Endothelial cell of umbilical vein (primary cell): ENCODE measurements at regions not wholly inside any gene's neighbourhood (a gene's known extent, or its start where the extent isn't known, plus 50 kb on each side); places are given as distances from the start of the nearest gene placed in this dataset.

ENCODE experiments used
- BruUV-seq: library from RNA; stranded (reverse); fragments of 400-500 nt; replicated peaks from 2 replicates; lab custom pipeline; 2021; lab: Mats Ljungman, UMichigan
- CTCF ChIA-PET: fragments of 300-600, 350-600 bp; sonication (Branson Sonifier 250); formaldehyde crosslinking; loops from one replicate; lab custom pipeline; 2021; ENCODE audit warnings: antibody characterized with exemption, inconsistent platforms; lab: Charles Lee
- POLR2A ChIA-PET: fragments of 300-600, 350-600 bp; sonication (Branson Sonifier 250); formaldehyde crosslinking; loops from one replicate; lab custom pipeline; 2021; ENCODE audit warnings: antibody characterized with exemption, inconsistent platforms; lab: Charles Lee
- DNase-seq: peaks from one replicate; pipeline ENCODE4 v3.0.0-alpha.2; 2011; ENCODE audit warnings: low read depth, low spot score
- FAIRE-seq: peaks from 2 replicates; lab custom pipeline; 2011; peaks lifted over from hg19 to GRCh38; lab: Jason Lieb, UNC
- H2AFZ ChIP-seq: 2 replicates; pipeline ENCODE4 v1.6.0; 2012; ENCODE audit warnings: low read depth, low read length, control low read depth, inconsistent platforms
- H3K27ac ChIP-seq: 2 replicates; pipeline ENCODE4 v1.5.1; 2011; ENCODE audit warnings: low read depth, mild to moderate bottlenecking, control low read depth, low read length, moderate library complexity; ENCODE audit not compliant: insufficient read depth
- H3K27me3 ChIP-seq, 2 experiments: 2 replicates each; pipeline versions ENCODE4 v1.6.0 to v1.6.1; 2011; ENCODE audit warnings: low read length in 2 of 2, mixed read lengths in 1 of 2; ENCODE audit not compliant: control insufficient read depth in 2 of 2, insufficient read depth in 2 of 2
- H3K36me3 ChIP-seq, 2 experiments: 2 replicates in 1 of 2; 3 replicates in 1 of 2; pipeline ENCODE4 v1.5.1; 2011; ENCODE audit warnings: low read length in 2 of 2, mild to moderate bottlenecking in 1 of 2, moderate library complexity in 1 of 2; ENCODE audit not compliant: control insufficient read depth in 2 of 2, insufficient read depth in 2 of 2; ENCODE audit errors: extremely low read depth in 1 of 2
- H3K4me1 ChIP-seq: 3 replicates; pipeline ENCODE4 v1.5.1; 2011; ENCODE audit warnings: mild to moderate bottlenecking, low read length; ENCODE audit not compliant: control insufficient read depth, insufficient read depth; ENCODE audit errors: extremely low read depth
- H3K4me2 ChIP-seq: 2 replicates; pipeline ENCODE4 v1.6.1; 2011; ENCODE audit warnings: low read length, control low read depth, mixed read lengths; ENCODE audit not compliant: insufficient read depth
- H3K4me3 ChIP-seq, 3 experiments: fragments of 200-600 bp in 1 of 3; sonication (generic), shearing (Covaris generic) in 1 of 3; replicated peaks in 1 of 3; 2 replicates each; pipeline ENCODE4 v1.5.1; 2011 to 2016; ENCODE audit warnings: control low read depth in 3 of 3, low read length in 3 of 3, mild to moderate bottlenecking in 2 of 3, inconsistent platforms in 1 of 3, low read depth in 1 of 3, moderate library complexity in 1 of 3; ENCODE audit not compliant: insufficient read depth in 1 of 3
- H3K79me2 ChIP-seq: 2 replicates; pipeline ENCODE4 v1.6.0; 2012; ENCODE audit warnings: low read length, inconsistent platforms; ENCODE audit not compliant: control insufficient read depth, insufficient read depth
- H3K9ac ChIP-seq: replicated peaks from 2 replicates; pipeline ENCODE3; 2011; ENCODE audit warnings: low read length, control low read depth; ENCODE audit not compliant: insufficient read depth; ENCODE audit errors: extremely low read depth
- H3K9me1 ChIP-seq: replicated peaks from 3 replicates; pipeline ENCODE4 v1.6.0; 2011; ENCODE audit warnings: mild to moderate bottlenecking, low read length; ENCODE audit not compliant: control insufficient read depth, insufficient read depth; ENCODE audit errors: extremely low read depth
- H3K9me3 ChIP-seq: replicated peaks from 2 replicates; pipeline ENCODE4 v1.5.1; 2012; ENCODE audit warnings: low read length, inconsistent platforms; ENCODE audit not compliant: control insufficient read depth, insufficient read depth
- H4K20me1 ChIP-seq: replicated peaks from 2 replicates; pipeline ENCODE3; 2011; ENCODE audit warnings: mild to moderate bottlenecking, low read length; ENCODE audit not compliant: control insufficient read depth, insufficient read depth; ENCODE audit errors: extremely low read depth
- EZH2 ChIP-seq: IDR thresholded peaks from 2 replicates; pipeline ENCODE4 v1.6.1; 2012; ENCODE audit warnings: borderline replicate concordance, low read depth, mild to moderate bottlenecking, moderate library complexity, low read length, inconsistent platforms; ENCODE audit not compliant: severe bottlenecking
- FOS ChIP-seq: IDR thresholded peaks from 2 replicates; pipeline ENCODE4 v1.6.1; 2011; ENCODE audit warnings: mild to moderate bottlenecking, low read length, moderate library complexity, borderline replicate concordance; ENCODE audit not compliant: insufficient read depth
- GATA2 ChIP-seq: IDR thresholded peaks from 2 replicates; pipeline ENCODE4 v1.7.0; 2011; ENCODE audit warnings: low read depth, mild to moderate bottlenecking, moderate library complexity, mixed read lengths, low read length; ENCODE audit not compliant: insufficient read length, insufficient read depth
- JUN ChIP-seq: IDR thresholded peaks from 2 replicates; pipeline ENCODE4 v1.6.1; 2011; ENCODE audit warnings: borderline replicate concordance, low read depth; ENCODE audit not compliant: insufficient read length, insufficient read depth
- MYC ChIP-seq: IDR thresholded peaks from one replicate; pipeline ENCODE4 v1.6.1; 2011; ENCODE audit warnings: mild to moderate bottlenecking, low read depth, low read length
- POLR2A ChIP-seq: IDR thresholded peaks from 2 replicates; pipeline ENCODE4 v1.6.1; 2012; ENCODE audit warnings: low read depth, mild to moderate bottlenecking, control low read depth, low read length
- POLR2AphosphoS5 ChIP-seq: IDR thresholded peaks from 2 replicates; pipeline ENCODE4 v1.6.1; 2012; ENCODE audit warnings: low read depth, mild to moderate bottlenecking, control low read depth, low read length, moderate library complexity; ENCODE audit not compliant: insufficient read depth
- dilution Hi-C: fragments of 300-500 bp; cut with MboI; formaldehyde crosslinking; loops from one replicate; pipeline ENCODE4 v1.15.0; 2019; ENCODE audit warnings: low sequenced_read_pairs; ENCODE audit not compliant: extremely low pct_ligation_motif_present
- intact Hi-C: fragments of 100-400 bp; cut with micrococcal nuclease; formaldehyde crosslinking; loops from one replicate; pipeline ENCODE4 v1.10.0; 2022
- TF ChIP-seq, protein P1 (sequence below), 2 donors: IDR thresholded peaks; 1 replicate in 1 of 2; 2 replicates in 1 of 2; pipeline ENCODE4 v1.5.1; 2011; ENCODE audit warnings: low read length in 2 of 2, mild to moderate bottlenecking in 2 of 2, moderate library complexity in 2 of 2, control low read depth in 1 of 2, inconsistent platforms in 1 of 2, low read depth in 1 of 2; ENCODE audit not compliant: insufficient read depth in 1 of 2; ENCODE audit errors: extremely low read depth in 1 of 2
- TF ChIP-seq, protein P2 (sequence below): IDR thresholded peaks from 2 replicates; pipeline ENCODE4 v1.6.1; 2011; ENCODE audit not compliant: insufficient read depth, insufficient read length

GRCh38 chr2:82599021-82599420, 1860.1 kb downstream of the SUCLG1 start:
- H3K9me3 ChIP-seq, result no peaks in the 10 kb centered on the region
- no peak overlapping the region for H3K4me2 ChIP-seq
- intact Hi-C loops, result no loop called here
- no peak overlapping the region for H3K27ac ChIP-seq
- TF ChIP-seq, protein P1, sequence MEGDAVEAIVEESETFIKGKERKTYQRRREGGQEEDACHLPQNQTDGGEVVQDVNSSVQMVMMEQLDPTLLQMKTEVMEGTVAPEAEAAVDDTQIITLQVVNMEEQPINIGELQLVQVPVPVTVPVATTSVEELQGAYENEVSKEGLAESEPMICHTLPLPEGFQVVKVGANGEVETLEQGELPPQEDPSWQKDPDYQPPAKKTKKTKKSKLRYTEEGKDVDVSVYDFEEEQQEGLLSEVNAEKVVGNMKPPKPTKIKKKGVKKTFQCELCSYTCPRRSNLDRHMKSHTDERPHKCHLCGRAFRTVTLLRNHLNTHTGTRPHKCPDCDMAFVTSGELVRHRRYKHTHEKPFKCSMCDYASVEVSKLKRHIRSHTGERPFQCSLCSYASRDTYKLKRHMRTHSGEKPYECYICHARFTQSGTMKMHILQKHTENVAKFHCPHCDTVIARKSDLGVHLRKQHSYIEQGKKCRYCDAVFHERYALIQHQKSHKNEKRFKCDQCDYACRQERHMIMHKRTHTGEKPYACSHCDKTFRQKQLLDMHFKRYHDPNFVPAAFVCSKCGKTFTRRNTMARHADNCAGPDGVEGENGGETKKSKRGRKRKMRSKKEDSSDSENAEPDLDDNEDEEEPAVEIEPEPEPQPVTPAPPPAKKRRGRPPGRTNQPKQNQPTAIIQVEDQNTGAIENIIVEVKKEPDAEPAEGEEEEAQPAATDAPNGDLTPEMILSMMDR (IDR thresholded peaks at IDR 0.05; ENCODE audit: extremely low read depth in 1 of 2, insufficient read depth in 1 of 2, low read depth in 1 of 2, low read length in 2 of 2), result no peak
- TF ChIP-seq JUN (no peak), POLR2AphosphoS5 (no peak), POLR2A (no peak), MYC (no peak), FOS (no peak), GATA2 (no peak), EZH2 (no peak)
- TF ChIP-seq, protein P2, sequence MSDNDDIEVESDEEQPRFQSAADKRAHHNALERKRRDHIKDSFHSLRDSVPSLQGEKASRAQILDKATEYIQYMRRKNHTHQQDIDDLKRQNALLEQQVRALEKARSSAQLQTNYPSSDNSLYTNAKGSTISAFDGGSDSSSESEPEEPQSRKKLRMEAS, result no peak
- no peaks in the 10 kb centered on the region for H4K20me1 ChIP-seq
- dilution Hi-C loops, result no loop called here
- no peak for DNase-seq
- no peak overlapping the region for H2AFZ ChIP-seq
- FAIRE-seq, result no peak
- BruUV-seq, result no TSS peak
- no peaks in the 10 kb centered on the region for H3K9me1 ChIP-seq
- ChIA-PET POLR2A (no interaction called here), CTCF (no interaction called here)
- no peaks in the 10 kb centered on the region for H3K4me1 ChIP-seq
- H3K4me3 ChIP-seq, result no peak overlapping the region
- H3K27me3 ChIP-seq, result no peaks in the 10 kb centered on the region
- H3K9ac ChIP-seq, result no peak overlapping the region
- H3K79me2 ChIP-seq, result no peaks in the 10 kb centered on the region
- H3K36me3 ChIP-seq, result no peaks in the 10 kb centered on the region
